GM21723 (cell line): ENCODE measurements at regions not wholly inside any gene's neighbourhood (a gene's known extent, or its start where the extent isn't known, plus 50 kb on each side); places are given as distances from the start of the nearest gene placed in this dataset.

Source experiments
- ATAC-seq: cut with Tn5 transposase; IDR thresholded peaks from one replicate; pipeline ENCODE4 v1.9.1; 2021; ENCODE audit warnings: mild to moderate bottlenecking, moderate library complexity; ENCODE audit not compliant: unreplicated experiment

- no peak for ATAC-seq
These were observed 497.5 kb upstream of the CBLB start for GRCh38 chr3:106366352-106366751.

- ATAC-seq, result no peak
These were observed 498.7 kb upstream of the CBLB start for GRCh38 chr3:106367496-106367895.

- ATAC-seq, result no peak
These were observed 502.6 kb upstream of the CBLB start for GRCh38 chr3:106371221-106371970.

- no peak for ATAC-seq
These were observed 503.4 kb upstream of the CBLB start for GRCh38 chr3:106371971-106372805.

- ATAC-seq, result no peak
These were observed 504.0 kb upstream of the CBLB start for GRCh38 chr3:106372806-106373190.

- no peak for ATAC-seq
These were observed 507.3 kb upstream of the CBLB start for GRCh38 chr3:106376016-106376570.

- ATAC-seq, result no peak
These were observed 510.5 kb upstream of the CBLB start for GRCh38 chr3:106379251-106379750.

GRCh38 chr3:106380232-106380631 is 511.4 kb upstream of the CBLB start:
- no peak for ATAC-seq

- ATAC-seq, result no peak
These were observed 512.6 kb upstream of the CBLB start for GRCh38 chr3:106381286-106381938.

- ATAC-seq, result no peak
These were observed 513.1 kb upstream of the CBLB start for GRCh38 chr3:106381939-106382335.

GRCh38 chr3:106386050-106386449 is 517.2 kb upstream of the CBLB start:
- no peak for ATAC-seq

- no peak for ATAC-seq
These were observed 524.1 kb upstream of the CBLB start for GRCh38 chr3:106392915-106393314.

- ATAC-seq, result no peak
These were observed 528.2 kb upstream of the CBLB start for GRCh38 chr3:106397006-106397405.

- ATAC-seq, result no peak
These were observed 530.2 kb upstream of the CBLB start for GRCh38 chr3:106398891-106399600.

GRCh38 chr3:106399761-106400160 is 530.9 kb upstream of the CBLB start:
- no peak for ATAC-seq

- ATAC-seq, result no peak
These were observed 533.1 kb upstream of the CBLB start for GRCh38 chr3:106401666-106402490.

- no peak for ATAC-seq
These were observed 534.7 kb upstream of the CBLB start for GRCh38 chr3:106403371-106404145.

GRCh38 chr3:106413683-106414082 is 544.9 kb upstream of the CBLB start:
- no peak for ATAC-seq

GRCh38 chr3:106420628-106421027 is 551.8 kb upstream of the CBLB start:
- no peak for ATAC-seq
